ENCODE measurements at regions not wholly inside any gene's neighbourhood (a gene's known extent, or its start where the extent isn't known, plus 50 kb on each side); places are given as distances from the start of the nearest gene placed in this dataset.

- TF ChIP-seq CTCF (conservative IDR thresholded peaks at IDR 0.05 in 1 of 2, IDR thresholded peaks at IDR 0.05 in 1 of 2; ENCODE audit: low read depth in 1 of 2, low read length in 2 of 2) (no peak), EZH2 (IDR thresholded peaks at IDR 0.05; ENCODE audit: low read length, missing control alignments) (no peak)
Observed at GRCh38 chr6:120055071-120055470, 705.5 kb upstream of the MAN1A1 start.
